ENCODE measurements at regions not wholly inside any gene's neighbourhood (a gene's known extent, or its start where the extent isn't known, plus 50 kb on each side); places are given as distances from the start of the nearest gene placed in this dataset.

DNA sequence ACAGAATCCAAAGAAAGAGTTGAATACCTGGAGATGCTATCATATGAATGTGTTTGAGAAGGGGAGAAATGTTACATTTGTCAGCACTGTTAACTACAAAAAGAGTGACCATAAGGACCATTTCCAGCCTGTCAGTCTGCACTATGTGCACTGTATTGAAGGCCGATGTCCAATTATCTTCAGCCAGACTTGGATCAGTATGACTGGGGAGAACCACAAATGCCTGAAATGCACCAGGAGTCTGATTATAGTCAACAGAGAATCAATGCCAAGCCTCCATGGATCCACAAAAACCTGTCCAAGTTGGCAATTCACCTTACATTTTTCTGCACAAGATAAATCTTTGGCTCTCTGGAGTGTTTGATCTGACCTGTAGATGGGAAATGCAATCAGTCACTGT lies 697.5 kb upstream of the SGCG start:
- intact Hi-C loops (cut with micrococcal nuclease; ENCODE audit: unreplicated experiment) = no loop called here
- H3K9me3 ChIP-seq (ENCODE audit: insufficient read depth, low read depth) = no peaks in the 10 kb centered on the region; the same call in 1 of the 2 replicates

DNA sequence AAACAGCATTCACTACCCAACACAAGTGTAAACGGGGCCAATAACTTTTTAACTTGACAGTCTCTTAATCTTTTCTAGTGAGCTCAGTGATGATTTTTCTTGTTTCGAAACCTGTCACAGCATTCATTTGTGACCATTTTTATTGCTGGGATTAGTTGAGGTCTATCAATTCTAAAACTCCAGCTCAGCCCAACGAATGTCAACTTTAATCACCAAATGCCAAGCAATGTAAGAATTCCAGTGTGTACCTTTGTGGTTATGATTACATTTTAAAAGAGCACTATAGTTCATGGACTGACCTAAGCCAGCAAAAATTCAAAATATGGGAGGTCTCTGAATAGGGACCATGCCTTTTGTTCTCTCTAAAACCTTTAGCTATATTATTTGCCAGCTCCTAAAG lies 694.3 kb upstream of the SGCG start:
- H3K27me3 ChIP-seq (ENCODE audit: insufficient read depth, low read depth) = no peaks in the 10 kb centered on the region
- H2AFZ ChIP-seq = no peak overlapping the region
- H3K4me1 ChIP-seq (replicated peaks; ENCODE audit: insufficient read depth) = no peaks in the 10 kb centered on the region
- no peak overlapping the region for H3K27ac ChIP-seq
- H3F3A ChIP-seq (ENCODE audit: insufficient read depth, low read depth) = no peaks in the 10 kb centered on the region
- H3K36me3 ChIP-seq (ENCODE audit: low read depth) = no peaks in the 10 kb centered on the region
- H3K4me2 ChIP-seq = no peak overlapping the region
- H3K79me2 ChIP-seq (ENCODE audit: low read depth) = no peaks in the 10 kb centered on the region
- no peak overlapping the region for H3K4me3 ChIP-seq
- POLR2A ChIA-PET (ENCODE audit: unreplicated experiment) = no interaction called here
- no peaks in the 10 kb centered on the region for H3K9me2 ChIP-seq (ENCODE audit: insufficient read depth)
- CTCF ChIA-PET = no interaction called here
- no TSS peak for BruUV-seq (replicated peaks)
- intact Hi-C loops (cut with micrococcal nuclease; ENCODE audit: unreplicated experiment) = no loop called here
- no peaks in the 10 kb centered on the region for H4K20me1 ChIP-seq (ENCODE audit: insufficient read depth)
- no peak for DNase-seq
- no peak for TF ChIP-seq EZH2 (IDR thresholded peaks at IDR 0.05; ENCODE audit: low read depth)
- TF ChIP-seq, protein P1, sequence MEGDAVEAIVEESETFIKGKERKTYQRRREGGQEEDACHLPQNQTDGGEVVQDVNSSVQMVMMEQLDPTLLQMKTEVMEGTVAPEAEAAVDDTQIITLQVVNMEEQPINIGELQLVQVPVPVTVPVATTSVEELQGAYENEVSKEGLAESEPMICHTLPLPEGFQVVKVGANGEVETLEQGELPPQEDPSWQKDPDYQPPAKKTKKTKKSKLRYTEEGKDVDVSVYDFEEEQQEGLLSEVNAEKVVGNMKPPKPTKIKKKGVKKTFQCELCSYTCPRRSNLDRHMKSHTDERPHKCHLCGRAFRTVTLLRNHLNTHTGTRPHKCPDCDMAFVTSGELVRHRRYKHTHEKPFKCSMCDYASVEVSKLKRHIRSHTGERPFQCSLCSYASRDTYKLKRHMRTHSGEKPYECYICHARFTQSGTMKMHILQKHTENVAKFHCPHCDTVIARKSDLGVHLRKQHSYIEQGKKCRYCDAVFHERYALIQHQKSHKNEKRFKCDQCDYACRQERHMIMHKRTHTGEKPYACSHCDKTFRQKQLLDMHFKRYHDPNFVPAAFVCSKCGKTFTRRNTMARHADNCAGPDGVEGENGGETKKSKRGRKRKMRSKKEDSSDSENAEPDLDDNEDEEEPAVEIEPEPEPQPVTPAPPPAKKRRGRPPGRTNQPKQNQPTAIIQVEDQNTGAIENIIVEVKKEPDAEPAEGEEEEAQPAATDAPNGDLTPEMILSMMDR (conservative IDR thresholded peaks at IDR 0.05) = no peak
- H3K9me3 ChIP-seq (ENCODE audit: insufficient read depth, low read depth) = no peaks in the 10 kb centered on the region; the same call in 1 of the 2 replicates

More for the DNA sequence above, 697.5 kb upstream of the SGCG start:
- no TSS peak for BruUV-seq (replicated peaks)
- Histone ChIP-seq H3K27ac (no peak overlapping the region), H3K27me3 (ENCODE audit: insufficient read depth, low read depth) (0 out of 2 replicates have a peak, but pooled peaks cover 10% of the 10 kb centered on the region), H3F3A (ENCODE audit: insufficient read depth, low read depth) (no peaks in the 10 kb centered on the region), H4K20me1 (ENCODE audit: insufficient read depth) (no peaks in the 10 kb centered on the region), H3K79me2 (ENCODE audit: low read depth) (no peaks in the 10 kb centered on the region), H3K36me3 (ENCODE audit: low read depth) (no peaks in the 10 kb centered on the region), H3K4me2 (no peak overlapping the region), H3K4me3 (no peak overlapping the region), H3K9me2 (ENCODE audit: insufficient read depth) (no peaks in the 10 kb centered on the region), H2AFZ (no peak overlapping the region), H3K4me1 (replicated peaks; ENCODE audit: insufficient read depth) (no peaks in the 10 kb centered on the region)
- POLR2A ChIA-PET (ENCODE audit: unreplicated experiment) = no interaction called here
- TF ChIP-seq, protein P1 (conservative IDR thresholded peaks at IDR 0.05) = no peak
- TF ChIP-seq EZH2 (IDR thresholded peaks at IDR 0.05; ENCODE audit: low read depth) = no peak
- no peak for DNase-seq
- CTCF ChIA-PET = no interaction called here

DNA sequence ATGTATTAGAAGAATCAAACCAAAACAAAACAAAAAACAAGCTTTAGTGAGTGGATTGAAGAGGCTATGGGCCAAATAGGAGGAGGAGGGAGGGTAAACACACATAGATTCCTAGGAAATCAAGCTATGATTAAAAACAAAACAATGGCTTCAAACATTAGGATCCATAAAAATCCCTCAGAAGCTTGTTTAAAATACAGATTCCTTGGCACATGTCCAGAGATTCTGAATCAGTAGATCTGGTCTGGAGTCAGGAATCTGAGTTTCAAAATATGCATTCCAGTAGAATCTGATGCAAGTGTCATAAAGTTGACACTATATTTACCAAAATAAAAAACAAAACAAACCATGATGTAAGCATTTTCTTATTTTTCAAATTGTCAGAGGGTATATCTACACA lies 692.8 kb upstream of the SGCG start:
- Histone ChIP-seq H2AFZ (no peak overlapping the region), H3K4me1 (replicated peaks; ENCODE audit: insufficient read depth) (no peaks in the 10 kb centered on the region), H3K4me2 (no peak overlapping the region), H3K79me2 (ENCODE audit: low read depth) (no peaks in the 10 kb centered on the region), H3K27ac (no peak overlapping the region), H3F3A (ENCODE audit: insufficient read depth, low read depth) (no peaks in the 10 kb centered on the region), H3K4me3 (no peak overlapping the region), H4K20me1 (ENCODE audit: insufficient read depth) (no peaks in the 10 kb centered on the region), H3K9me2 (ENCODE audit: insufficient read depth) (no peaks in the 10 kb centered on the region), H3K27me3 (ENCODE audit: insufficient read depth, low read depth) (no peaks in the 10 kb centered on the region), H3K36me3 (ENCODE audit: low read depth) (no peaks in the 10 kb centered on the region), H3K9me3 (ENCODE audit: insufficient read depth, low read depth) (no peaks in the 10 kb centered on the region; the same call in 1 of the 2 replicates)
- ChIA-PET CTCF (no interaction called here), POLR2A (ENCODE audit: unreplicated experiment) (no interaction called here)
- no peak for DNase-seq
- TF ChIP-seq, protein P1 (conservative IDR thresholded peaks at IDR 0.05) = no peak
- no peak for TF ChIP-seq EZH2 (IDR thresholded peaks at IDR 0.05; ENCODE audit: low read depth)
- no TSS peak for BruUV-seq (replicated peaks)
- intact Hi-C loops (cut with micrococcal nuclease; ENCODE audit: unreplicated experiment) = no loop called here
